Mucosa of descending colon (tissue), 3 donors: ENCODE measurements at regions not wholly inside any gene's neighbourhood (a gene's known extent, or its start where the extent isn't known, plus 50 kb on each side); places are given as distances from the start of the nearest gene placed in this dataset.

Source experiments
- ATAC-seq: fragments of 200-7000 bp; cut with Tn5 transposase; one replicate; pipeline ENCODE4 v1.9.1; 2020; ENCODE audit warnings: mild to moderate bottlenecking, moderate library complexity
- DNase-seq, 3 donors: peaks; one replicate each; pipeline ENCODE4 v3.0.0-alpha.2; 2020
- H3K36me3 ChIP-seq: fragments of 200-600 bp; one replicate; pipeline ENCODE4 v1.8.0; 2021; ENCODE audit warnings: low read depth, mild to moderate bottlenecking
- H3K4me1 ChIP-seq: fragments of 200-600 bp; one replicate; pipeline ENCODE4 v1.8.0; 2021; ENCODE audit warnings: low read depth, mild to moderate bottlenecking
- H3K4me3 ChIP-seq: fragments of 200-600 bp; one replicate; pipeline ENCODE4 v1.8.0; 2021; ENCODE audit warnings: mild to moderate bottlenecking
- H3K9me3 ChIP-seq: fragments of 200-600 bp; one replicate; pipeline ENCODE4 v1.8.0; 2021; ENCODE audit warnings: mild to moderate bottlenecking
- intact Hi-C, 2 donors: fragments of 100-400 bp; cut with DNase I in 1 of 2; cut with micrococcal nuclease in 1 of 2; formaldehyde crosslinking; loops; one replicate each; pipeline versions ENCODE4 v1.11.0 to v1.11.1; 2022; cut with DNase I, micrococcal nuclease
- TF ChIP-seq, protein P1 (sequence below): fragments of 200-600 bp; IDR thresholded peaks from one replicate; pipeline ENCODE4 v1.8.0; 2022; ENCODE audit warnings: antibody characterized with exemption, mild to moderate bottlenecking
- donor health status: DM: no; HTN: no; CAD: no; lungs with moderate emphysema.
- donor health status: DM: no; HTN: no; CAD: no.
- donor health status: DM: no; HTN: yes; CAD: no.

DNA sequence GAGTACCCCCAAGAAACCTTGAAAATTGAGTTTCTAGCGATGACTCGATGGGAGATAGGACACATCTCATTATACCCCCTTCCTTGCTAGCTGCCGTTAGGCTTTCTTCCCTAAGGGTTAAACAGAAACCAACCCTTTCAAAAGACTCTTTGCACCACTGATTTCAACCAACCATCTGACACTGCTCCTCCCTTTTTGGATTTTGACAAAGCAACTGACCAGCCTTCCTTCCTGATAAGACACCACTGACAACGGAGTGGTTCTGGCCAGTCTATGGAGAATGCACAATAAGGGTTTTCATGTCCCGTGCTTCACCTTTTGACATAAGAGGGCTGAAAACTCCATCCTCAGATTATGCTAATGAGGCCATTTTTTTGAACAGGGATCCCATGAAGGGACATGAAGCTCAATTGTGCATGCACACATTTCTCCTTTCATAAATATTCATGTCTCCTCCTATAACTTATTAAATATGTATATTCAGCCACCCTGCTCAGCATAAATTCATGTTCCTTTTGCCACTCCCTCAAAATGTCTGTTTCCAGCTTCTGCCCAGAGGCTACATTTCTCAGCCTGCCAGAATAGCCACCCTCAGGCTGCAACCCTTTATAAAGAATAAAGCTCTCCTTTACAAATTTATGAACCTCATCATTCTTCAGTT lies 52.8 kb upstream of the SLC35F5 start:
- no peaks in the 10 kb centered on the region for H3K36me3 ChIP-seq
- TF ChIP-seq, protein P1, sequence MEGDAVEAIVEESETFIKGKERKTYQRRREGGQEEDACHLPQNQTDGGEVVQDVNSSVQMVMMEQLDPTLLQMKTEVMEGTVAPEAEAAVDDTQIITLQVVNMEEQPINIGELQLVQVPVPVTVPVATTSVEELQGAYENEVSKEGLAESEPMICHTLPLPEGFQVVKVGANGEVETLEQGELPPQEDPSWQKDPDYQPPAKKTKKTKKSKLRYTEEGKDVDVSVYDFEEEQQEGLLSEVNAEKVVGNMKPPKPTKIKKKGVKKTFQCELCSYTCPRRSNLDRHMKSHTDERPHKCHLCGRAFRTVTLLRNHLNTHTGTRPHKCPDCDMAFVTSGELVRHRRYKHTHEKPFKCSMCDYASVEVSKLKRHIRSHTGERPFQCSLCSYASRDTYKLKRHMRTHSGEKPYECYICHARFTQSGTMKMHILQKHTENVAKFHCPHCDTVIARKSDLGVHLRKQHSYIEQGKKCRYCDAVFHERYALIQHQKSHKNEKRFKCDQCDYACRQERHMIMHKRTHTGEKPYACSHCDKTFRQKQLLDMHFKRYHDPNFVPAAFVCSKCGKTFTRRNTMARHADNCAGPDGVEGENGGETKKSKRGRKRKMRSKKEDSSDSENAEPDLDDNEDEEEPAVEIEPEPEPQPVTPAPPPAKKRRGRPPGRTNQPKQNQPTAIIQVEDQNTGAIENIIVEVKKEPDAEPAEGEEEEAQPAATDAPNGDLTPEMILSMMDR: no peak
- H3K9me3 ChIP-seq: no peaks in the 10 kb centered on the region
- H3K4me1 ChIP-seq: no peaks in the 10 kb centered on the region
- intact Hi-C loops: no loop called here
- ATAC-seq (no peak), DNase-seq (no peak)
- no peak overlapping the region for H3K4me3 ChIP-seq

DNA sequence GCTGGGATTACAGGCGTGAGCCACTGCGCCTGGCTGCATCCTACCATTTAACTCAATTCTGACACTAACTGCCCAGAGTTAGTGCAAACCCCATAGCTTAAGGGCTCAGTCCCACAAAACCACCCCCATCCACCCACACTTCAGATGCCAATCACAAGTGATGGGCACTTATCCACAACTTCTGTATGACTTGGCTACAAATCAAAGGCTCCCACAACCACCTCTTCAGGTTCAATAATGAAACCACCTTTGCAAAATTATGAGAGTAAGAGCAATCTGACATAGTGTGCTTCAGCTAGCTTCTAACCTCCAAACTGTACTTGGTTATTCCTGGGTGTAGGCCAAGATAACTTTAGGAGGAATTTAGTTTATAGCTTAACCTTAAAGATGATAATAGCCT lies 51.3 kb upstream of the SLC35F5 start:
- Histone ChIP-seq H3K36me3 (no peaks in the 10 kb centered on the region), H3K4me3 (no peak overlapping the region), H3K9me3 (no peaks in the 10 kb centered on the region), H3K4me1 (no peaks in the 10 kb centered on the region)
- TF ChIP-seq, protein P1: no peak
- no peak for ATAC-seq
- DNase-seq: no peak
- intact Hi-C loops: no loop called here

DNA sequence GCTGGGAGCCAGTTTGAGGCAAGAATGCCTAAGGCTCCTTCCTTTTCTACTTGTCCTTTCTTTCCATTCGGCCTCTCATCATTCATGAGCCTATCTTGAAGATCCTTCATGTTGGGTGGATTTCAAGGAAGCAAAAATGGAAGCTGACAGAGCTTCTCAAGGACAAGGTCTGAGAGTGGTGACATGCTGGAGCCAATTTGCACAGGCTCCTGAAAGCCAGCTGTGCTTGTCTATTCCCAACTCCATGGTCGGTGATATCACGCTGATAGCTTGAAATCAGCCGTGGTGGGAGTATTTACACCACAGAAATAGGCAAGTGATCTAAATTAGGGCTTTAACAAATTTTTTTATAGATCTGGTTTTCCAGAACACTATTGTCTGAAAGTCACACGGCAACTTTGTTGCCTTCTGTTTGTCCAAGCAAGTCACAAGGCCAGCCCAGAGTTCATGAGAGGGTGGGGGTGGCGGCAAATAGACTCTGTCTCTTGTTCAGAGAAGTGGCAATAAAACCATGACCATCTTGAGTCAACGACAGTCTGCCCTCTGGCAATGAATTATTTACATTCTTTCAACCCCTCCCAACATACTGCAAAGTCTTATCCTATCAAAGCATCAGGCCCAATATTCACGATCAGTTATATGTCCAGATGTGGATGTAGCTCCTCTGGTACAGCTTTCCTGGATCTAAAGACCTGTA lies 49.9 kb upstream of the SLC35F5 start:
- H3K4me3 ChIP-seq: no peak overlapping the region
- intact Hi-C loops: no loop called here
- H3K4me1 ChIP-seq: no peaks in the 10 kb centered on the region
- TF ChIP-seq, protein P1: no peak
- DNase-seq: peak; percentile 71 to 83 (median 75)
- ATAC-seq: peak; percentile 99
- H3K36me3 ChIP-seq: no peaks in the 10 kb centered on the region
- no peaks in the 10 kb centered on the region for H3K9me3 ChIP-seq
